ENCODE measurements at regions not wholly inside any gene's neighbourhood (a gene's known extent, or its start where the extent isn't known, plus 50 kb on each side); places are given as distances from the start of the nearest gene placed in this dataset.
"Not testable (repeated sequence)": the region's sequence is repeated elsewhere in the genome, so short reads cannot be mapped to it uniquely, and the experiment has no call there.

DNA sequence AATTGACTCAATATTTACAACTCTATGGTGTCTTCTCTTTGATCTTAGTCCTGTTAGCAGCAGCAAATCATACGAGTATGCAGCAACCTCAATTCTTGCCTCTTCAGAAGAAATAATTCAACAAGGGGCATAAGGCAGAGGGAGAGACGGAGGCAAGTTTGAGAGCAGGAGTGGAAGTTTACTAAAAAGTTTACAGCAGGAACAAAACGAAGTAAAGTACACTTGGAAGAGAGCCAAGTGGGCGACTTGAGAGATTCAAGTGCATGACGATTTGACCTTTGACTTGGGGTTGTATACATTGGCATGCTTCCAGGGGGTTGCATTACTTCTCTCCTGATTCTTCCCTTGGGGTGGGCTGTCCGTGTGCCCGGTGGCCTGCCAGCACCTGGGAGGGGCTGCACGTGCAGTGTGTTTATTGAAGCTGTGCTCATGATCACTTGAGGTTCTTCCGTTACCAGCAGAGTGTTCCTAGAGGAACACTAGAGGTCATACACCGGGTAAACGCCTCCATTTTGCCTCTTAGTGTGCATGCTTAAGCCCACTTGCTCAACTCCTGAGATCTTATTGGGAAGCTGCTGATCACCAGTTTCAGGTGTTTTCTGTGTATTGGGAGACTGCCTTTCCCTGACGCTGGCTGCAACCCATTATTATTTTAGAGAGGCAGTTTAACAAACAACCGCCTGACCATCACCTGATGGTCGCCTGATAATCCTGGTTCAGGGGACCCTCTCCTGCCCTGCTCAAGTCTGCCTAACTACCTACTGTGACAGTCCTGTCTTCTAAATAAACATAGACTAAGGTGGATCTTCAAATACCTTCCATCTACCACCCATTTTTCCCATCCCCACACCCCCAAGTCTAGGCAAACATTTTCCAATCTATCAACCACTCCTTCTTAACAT is 172.4 kb upstream of the MYLIP start:
- DNase-seq, result no peak

GRCh38 chr6:15955484-15955883 is 173.4 kb upstream of the MYLIP start:
- DNase-seq, result no peak

DNA sequence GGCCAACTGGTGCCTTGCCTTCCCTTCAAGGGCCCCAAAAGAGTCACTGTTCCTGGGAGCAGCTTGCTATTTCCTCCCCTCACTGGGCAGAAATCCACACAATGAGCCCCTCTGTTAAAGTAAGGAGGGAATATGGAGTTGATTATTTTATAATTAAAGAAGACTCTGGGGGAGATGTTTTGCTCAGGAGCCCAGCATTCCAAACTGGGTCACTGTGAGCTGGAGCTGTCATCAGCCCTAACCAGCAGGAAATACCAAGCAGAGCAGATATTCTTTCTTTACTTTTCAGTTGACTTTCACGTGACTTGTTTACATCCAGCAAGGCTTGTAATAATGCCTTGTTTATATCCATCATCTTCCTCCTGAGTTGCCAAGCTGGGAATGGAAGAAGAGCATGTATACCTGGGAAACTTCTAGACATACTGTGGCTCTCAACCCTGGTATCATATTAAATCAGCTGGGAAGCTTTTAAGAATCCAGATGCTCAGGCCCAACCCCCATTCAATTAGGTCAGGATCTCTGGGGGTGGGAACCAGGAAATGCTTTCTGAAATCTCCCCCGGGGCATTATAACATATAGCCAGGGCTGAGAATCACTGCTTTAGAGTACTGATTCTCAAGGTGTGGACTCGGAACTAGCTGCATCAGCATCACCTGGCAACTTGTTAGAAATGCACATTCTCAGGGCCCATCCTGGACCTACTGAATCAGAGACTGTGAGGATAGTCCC is 175.6 kb upstream of the MYLIP start:
- DNase-seq, result no peak

DNA sequence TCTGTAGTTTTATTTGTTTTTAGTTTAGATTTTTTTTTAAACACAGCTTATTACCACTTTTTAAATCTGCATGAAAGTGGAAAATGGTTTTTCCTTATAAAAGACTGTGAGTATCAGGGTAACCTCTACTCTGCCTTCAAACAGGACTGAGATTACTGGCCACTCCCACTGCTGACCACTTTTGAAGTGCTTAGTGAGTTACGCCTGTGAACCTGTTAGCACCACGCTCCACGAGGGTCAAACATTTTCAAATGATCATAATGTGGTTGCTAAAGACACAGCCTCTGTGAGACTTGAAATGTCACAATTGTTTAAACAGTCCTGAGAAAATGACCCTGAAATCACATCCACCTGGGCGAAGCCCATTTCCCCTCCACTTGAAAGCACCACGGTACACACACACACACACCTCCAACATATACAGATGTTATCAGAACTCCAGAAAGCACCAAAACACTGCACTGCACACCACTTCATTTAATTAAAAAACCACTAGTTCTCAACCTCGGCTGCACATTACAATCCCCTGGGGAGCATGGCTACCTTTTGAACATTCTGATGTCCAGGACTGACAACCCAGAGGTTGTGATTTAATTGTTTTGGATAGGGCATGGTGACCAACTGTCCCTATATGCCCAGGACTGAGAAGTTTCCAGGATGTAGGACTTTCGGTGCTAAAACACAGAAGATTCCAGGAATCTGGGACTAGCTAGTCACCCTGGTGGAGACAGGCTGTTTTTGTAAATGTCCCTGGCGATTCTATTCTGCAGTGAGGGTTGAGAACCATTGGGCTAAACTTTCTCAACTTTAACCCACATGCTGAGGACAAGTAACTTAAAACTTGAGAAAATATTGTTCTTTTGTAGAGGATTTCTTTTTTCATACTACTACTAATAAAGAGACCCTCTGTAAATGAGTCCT is 176.4 kb upstream of the MYLIP start:
- no peak for DNase-seq

DNA sequence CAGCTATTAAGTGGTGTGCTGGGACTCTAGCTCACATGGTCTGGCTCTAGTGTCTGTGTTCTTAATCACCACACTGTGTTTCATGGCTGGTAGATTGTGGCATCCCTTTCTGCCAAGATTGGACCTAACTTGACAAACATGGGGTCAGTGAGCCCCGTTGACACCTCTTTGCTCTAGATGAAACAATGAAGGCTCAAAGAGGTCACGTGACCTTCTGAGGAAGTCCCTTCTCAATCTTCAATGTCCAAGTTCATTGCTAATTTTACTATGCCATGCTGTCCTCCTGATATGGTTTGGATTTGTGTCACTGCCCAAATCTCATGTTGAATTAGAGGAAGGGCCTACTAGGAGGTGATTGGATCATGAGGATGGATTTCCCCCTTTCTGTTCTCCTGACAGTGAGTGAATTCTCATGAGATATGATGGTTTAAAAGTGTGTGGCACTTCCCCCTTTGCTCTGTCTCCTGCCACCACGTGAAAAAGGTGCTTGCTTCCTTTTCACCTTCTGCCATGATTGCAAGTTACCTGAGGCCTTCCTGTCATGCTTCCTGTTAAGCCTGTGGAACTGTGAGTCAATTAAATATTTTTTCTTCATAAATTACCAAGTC is 177.8 kb upstream of the MYLIP start:
- DNase-seq, result no peak

GRCh38 chr6:15949982-15950381 is 178.9 kb upstream of the MYLIP start:
- no peak for DNase-seq

GRCh38 chr6:15948930-15949900 is 179.7 kb upstream of the MYLIP start:
- no peak for DNase-seq

GRCh38 chr6:15947923-15948322 is 181.0 kb upstream of the MYLIP start:
- DNase-seq, result peak in 16 of 58 donors; percentile 1 to 19 (median 4)

DNA sequence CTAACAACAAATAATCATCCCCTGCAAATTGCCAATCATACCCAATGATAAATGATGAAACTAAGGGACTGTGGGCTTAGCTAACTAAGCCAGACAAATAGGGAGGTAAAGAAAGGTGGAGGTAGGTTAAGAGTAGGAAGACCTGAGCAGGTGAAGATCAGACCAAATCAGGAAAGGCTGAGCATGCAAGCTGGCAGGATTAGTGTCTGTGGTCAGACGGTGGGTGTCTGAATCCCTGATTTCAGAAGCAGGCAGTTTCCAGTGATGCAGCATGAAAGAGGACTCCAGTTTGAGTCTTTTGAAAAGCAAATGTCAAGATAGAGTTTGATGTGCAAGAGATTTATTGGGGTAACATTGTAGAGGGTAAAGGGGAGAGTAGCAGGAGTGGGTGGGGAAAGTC is 181.4 kb upstream of the MYLIP start:
- DNase-seq, result no peak

GRCh38 chr6:15946701-15947385 is 182.0 kb upstream of the MYLIP start:
- no peak for DNase-seq

DNA sequence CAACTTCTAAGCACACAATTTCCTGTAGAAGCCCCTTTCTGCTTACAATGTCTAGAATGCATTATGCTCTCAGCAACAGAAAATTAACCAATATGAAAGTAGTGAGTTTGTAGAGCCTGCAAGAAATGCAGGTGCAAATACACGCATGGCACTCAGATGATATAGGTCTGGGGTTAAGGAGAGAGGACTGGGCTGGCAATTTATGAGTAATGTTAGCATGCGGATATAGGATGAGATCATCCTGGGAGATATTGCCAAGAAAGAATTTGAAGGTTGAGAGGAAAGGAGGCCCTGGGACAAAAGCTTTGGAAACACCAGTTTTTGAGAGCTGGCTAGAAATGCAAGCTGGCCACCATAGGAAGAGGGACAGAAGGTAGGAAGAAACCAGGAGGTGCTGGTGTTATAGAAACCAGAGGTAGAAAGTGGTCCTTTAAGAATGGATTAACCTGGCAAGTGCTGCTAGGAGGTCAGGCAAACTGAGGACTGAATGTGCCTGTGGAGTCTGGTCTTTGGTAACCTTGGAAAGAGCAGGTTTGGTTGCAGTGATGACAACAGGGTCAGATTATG is 183.2 kb upstream of the MYLIP start:
- DNase-seq, result no peak

DNA sequence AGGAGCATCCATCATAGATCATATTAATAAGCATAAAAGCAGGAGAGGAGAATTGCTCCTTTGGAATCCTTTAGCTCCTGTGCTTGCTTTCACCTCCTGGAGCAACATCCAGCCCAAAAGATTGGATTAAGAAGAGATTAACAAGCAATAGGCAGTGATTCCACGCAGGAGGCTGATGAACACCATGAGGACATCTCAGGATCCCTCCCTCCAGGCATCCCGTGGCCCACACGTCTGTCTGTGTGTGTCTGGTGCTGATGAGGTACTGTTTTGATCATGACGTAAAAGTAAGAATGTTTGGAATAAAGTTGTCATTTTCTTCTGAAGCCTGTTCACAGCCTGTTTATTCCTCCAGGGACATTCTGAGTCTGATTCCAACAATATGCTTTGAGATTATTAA is 185.5 kb upstream of the MYLIP start:
- DNase-seq, result no peak

- DNase-seq, result no peak
These were observed 187.7 kb upstream of the MYLIP start for GRCh38 chr6:15941168-15941567.

- no peak for DNase-seq
These were observed 190.8 kb upstream of the MYLIP start for GRCh38 chr6:15938107-15938506.

DNA sequence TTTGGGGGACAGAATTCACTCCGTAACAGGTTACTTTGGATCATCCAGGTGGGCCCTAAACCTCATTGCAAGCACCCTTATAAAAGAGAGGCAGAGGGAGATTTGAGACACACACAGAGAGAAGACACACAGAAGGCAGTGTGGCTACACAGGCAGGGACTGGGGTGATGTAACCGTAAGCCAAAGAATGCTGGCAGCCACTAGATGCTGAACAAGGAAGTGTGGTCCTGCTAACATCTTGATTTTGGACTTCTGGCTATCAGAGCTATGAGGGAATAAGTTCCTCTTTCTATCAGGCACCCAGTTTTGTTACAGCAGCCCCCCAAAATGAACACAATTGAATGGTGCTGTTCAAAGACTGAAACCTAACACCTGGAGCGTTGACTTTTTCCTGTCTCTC is 191.3 kb upstream of the MYLIP start:
- no peak for DNase-seq

DNA sequence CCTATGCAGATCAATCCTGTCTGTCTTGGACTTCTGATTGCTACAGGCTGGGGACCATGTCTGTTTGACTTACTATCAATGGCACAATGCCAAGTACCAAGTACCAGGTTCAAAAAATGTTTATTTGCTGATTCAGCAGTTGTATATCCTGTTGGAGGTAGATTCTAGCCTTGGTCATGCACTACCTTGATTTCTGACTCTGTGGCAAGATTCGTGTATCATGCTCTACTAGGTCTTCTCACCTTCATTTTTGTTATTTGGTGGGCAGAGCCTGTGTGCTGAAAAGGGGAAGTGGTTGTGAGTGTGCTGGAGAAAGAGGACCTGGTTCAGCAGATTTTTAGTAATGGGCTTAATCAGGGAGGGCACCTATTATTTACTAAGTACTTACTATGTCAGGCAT is 192.4 kb upstream of the MYLIP start:
- no peak for DNase-seq

- no peak for DNase-seq
These were observed 193.2 kb upstream of the MYLIP start for GRCh38 chr6:15935661-15936060.

GRCh38 chr6:15931697-15932096 is 197.2 kb upstream of the MYLIP start:
- DNase-seq, result not testable (repeated sequence)

DNA sequence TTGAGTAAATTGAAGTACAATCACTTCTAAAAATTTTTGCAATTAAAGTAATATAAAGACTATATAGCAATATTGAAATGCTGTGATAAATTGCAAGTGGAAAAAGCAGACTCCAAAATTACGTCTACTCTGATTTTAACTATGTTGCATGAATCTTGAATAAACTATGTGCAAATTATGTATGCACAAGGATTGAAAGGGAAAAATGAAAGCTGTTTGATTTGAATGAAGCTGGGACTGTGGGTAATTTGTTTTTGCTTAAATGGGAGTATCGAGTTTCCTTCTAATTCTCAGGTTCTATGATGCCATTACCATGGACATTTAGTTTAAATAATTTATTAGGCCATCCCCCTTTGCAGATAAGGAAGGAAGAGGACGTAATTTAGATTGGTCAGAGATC is 198.7 kb upstream of the MYLIP start:
- DNase-seq, result no peak

Measured in anterior cingulate cortex (tissue), 58 donors.